ENCODE measurements at regions not wholly inside any gene's neighbourhood (a gene's known extent, or its start where the extent isn't known, plus 50 kb on each side); places are given as distances from the start of the nearest gene placed in this dataset.

DNA sequence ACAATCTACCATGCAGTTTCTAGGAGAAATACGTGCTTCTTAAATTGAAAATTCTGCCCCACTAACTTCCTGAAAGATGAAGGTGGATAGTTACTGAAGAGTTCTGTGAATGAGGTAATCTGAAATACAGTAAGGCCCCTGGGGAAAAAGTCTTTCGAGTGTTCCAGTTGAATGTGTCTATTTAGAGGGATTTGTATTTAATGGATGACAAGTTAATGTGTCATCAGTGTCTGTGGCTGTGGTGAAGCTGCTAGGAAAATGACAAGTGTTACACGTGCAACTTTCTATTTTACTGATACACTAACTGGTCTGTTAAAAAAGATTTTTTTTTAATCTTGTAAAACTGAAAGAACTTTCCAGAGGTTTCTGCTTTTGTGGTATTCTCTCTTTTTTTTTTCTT is 384.6 kb downstream of the STK39 start:
- intact Hi-C loops (cut with DNase I) = no loop called here
- Histone ChIP-seq H3K4me3 (no peak overlapping the region), H3K27ac (no peak overlapping the region), H3K36me3 (no peaks in the 10 kb centered on the region), H3K27me3 (replicated peaks; ENCODE audit: insufficient read depth) (no peaks in the 10 kb centered on the region), H3K9me3 (no peaks in the 10 kb centered on the region), H3K4me1 (replicated peaks) (no peaks in the 10 kb centered on the region)
- WGBS = 52% methylated on average over 3 of the region's 3 CpGs
- TF ChIP-seq, protein P1, sequence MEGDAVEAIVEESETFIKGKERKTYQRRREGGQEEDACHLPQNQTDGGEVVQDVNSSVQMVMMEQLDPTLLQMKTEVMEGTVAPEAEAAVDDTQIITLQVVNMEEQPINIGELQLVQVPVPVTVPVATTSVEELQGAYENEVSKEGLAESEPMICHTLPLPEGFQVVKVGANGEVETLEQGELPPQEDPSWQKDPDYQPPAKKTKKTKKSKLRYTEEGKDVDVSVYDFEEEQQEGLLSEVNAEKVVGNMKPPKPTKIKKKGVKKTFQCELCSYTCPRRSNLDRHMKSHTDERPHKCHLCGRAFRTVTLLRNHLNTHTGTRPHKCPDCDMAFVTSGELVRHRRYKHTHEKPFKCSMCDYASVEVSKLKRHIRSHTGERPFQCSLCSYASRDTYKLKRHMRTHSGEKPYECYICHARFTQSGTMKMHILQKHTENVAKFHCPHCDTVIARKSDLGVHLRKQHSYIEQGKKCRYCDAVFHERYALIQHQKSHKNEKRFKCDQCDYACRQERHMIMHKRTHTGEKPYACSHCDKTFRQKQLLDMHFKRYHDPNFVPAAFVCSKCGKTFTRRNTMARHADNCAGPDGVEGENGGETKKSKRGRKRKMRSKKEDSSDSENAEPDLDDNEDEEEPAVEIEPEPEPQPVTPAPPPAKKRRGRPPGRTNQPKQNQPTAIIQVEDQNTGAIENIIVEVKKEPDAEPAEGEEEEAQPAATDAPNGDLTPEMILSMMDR (IDR thresholded peaks at IDR 0.05) = no peak
- no peak for TF ChIP-seq POLR2AphosphoS5 (IDR thresholded peaks at IDR 0.05)
- no peak for TF ChIP-seq POLR2A (IDR thresholded peaks at IDR 0.05)
- no peak for DNase-seq (ENCODE audit: low spot score)

DNA sequence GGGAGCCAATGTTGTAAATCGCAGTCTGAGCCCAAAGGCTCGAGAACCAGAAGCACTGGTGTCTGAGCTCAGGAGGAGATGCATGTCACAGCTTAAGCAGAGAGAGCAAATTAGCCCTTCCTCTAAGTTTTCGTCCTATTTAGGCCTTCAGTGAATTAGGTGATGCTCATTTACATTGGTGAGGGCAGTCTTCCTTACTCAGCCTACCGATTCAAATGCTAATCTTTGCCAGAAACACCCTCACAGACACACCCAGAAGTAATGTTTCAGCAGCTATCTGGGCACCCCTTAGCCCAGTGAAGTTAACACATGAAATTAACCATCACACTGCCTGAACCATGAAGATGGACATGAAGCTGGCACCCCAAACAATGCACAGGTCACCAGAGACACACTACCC is 385.1 kb downstream of the STK39 start:
- H3K27ac ChIP-seq = no peak overlapping the region
- no peaks in the 10 kb centered on the region for H3K36me3 ChIP-seq
- no peak for DNase-seq (ENCODE audit: low spot score)
- H3K27me3 ChIP-seq (replicated peaks; ENCODE audit: insufficient read depth) = no peaks in the 10 kb centered on the region
- no peaks in the 10 kb centered on the region for H3K9me3 ChIP-seq
- no peaks in the 10 kb centered on the region for H3K4me1 ChIP-seq (replicated peaks)
- no peak overlapping the region for H3K4me3 ChIP-seq
- WGBS = 93% methylated on average over 4 of the region's 4 CpGs
- intact Hi-C loops (cut with DNase I) = no loop called here
- TF ChIP-seq, protein P1 (IDR thresholded peaks at IDR 0.05) = no peak
- TF ChIP-seq POLR2AphosphoS5 (IDR thresholded peaks at IDR 0.05) (no peak), POLR2A (IDR thresholded peaks at IDR 0.05) (no peak)

DNA sequence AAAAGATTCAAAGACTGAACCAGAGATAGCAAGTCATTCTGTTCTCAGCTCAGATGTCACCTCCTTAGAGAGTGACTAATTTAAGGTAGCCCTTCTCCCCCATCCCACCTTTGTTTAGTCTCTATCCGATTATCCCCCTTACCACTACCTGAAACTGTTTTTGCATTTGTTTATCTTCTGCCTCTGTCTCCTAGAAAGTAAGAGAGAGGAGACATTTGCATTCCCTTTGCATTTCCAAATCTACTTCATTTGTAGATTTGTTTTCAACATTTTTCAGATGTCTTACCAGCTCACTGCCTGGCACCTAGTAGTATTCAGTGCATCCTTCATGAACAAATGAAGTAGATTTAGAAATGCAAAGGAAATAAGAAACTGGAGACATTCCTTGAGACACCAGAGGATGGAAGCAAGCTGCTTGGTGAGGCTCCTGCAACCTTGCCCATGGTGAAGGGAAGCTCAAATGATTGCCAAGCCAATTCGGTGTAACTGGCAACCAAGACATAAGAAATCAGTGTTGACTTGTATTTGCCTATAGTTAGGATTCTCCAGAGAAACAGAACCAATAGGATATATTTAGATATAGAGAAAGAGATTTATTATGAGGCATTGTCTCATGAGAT is 385.7 kb downstream of the STK39 start:
- H3K4me1 ChIP-seq (replicated peaks) = no peaks in the 10 kb centered on the region
- no peaks in the 10 kb centered on the region for H3K9me3 ChIP-seq
- H3K36me3 ChIP-seq = no peaks in the 10 kb centered on the region
- WGBS = 92% methylated on average over 2 of the region's 2 CpGs
- TF ChIP-seq POLR2AphosphoS5 (IDR thresholded peaks at IDR 0.05) (no peak), POLR2A (IDR thresholded peaks at IDR 0.05) (no peak)
- TF ChIP-seq, protein P1 (IDR thresholded peaks at IDR 0.05) = no peak
- no peak for DNase-seq (ENCODE audit: low spot score)
- H3K27me3 ChIP-seq (replicated peaks; ENCODE audit: insufficient read depth) = no peaks in the 10 kb centered on the region
- no peak overlapping the region for H3K27ac ChIP-seq
- intact Hi-C loops (cut with DNase I) = no loop called here
- H3K4me3 ChIP-seq = no peak overlapping the region

DNA sequence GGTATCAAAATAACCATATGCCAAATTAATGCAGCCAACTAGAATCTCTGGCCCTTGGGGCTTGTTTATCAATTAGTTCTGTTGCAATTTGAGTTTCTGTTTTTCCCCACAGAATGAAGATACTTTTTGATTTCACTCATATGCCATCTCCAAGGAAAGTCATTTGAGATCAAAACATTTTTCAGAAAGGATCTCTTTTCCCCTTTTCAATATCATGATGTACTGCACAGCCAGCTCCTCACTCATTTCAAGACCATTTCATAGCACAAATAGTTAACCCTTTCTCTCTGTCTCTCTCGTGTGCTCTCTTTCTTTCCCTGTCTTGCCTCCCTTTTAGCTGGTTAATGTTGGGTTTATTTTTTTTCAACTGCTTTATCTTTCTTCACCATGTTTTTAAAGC is 387.3 kb downstream of the STK39 start:
- TF ChIP-seq, protein P1 (IDR thresholded peaks at IDR 0.05) = no peak
- TF ChIP-seq POLR2A (IDR thresholded peaks at IDR 0.05) (no peak), POLR2AphosphoS5 (IDR thresholded peaks at IDR 0.05) (no peak)
- Histone ChIP-seq H3K36me3 (no peaks in the 10 kb centered on the region), H3K27me3 (replicated peaks; ENCODE audit: insufficient read depth) (no peaks in the 10 kb centered on the region), H3K4me1 (replicated peaks) (no peaks in the 10 kb centered on the region), H3K4me3 (no peak overlapping the region), H3K27ac (no peak overlapping the region), H3K9me3 (no peaks in the 10 kb centered on the region)
- intact Hi-C loops (cut with DNase I) = no loop called here
- DNase-seq (ENCODE audit: low spot score) = no peak
- 55% methylated on average over 1 of the region's 1 CpG for WGBS

DNA sequence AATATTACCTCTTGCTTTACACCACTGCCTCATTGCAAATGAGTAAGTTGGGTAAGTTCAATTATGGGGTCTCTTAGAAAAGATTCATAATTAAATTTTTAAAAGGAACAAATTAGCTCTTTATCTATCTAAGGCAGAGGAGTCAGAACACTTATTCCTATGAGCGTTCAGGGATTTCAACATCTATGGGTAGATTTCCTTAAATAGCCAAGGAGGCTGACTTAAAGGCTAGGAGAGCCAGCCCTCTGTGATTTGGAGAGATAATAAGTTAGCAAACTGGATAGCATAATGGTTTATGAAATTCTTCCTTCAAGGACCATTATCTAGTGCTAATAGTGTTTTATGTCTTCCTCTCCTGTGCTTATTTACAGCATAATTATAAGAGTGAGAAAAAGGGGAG is 387.7 kb downstream of the STK39 start:
- H3K9me3 ChIP-seq = no peaks in the 10 kb centered on the region
- H3K36me3 ChIP-seq = no peaks in the 10 kb centered on the region
- H3K27me3 ChIP-seq (replicated peaks; ENCODE audit: insufficient read depth) = no peaks in the 10 kb centered on the region
- H3K4me3 ChIP-seq = no peak overlapping the region
- TF ChIP-seq, protein P1 (IDR thresholded peaks at IDR 0.05) = no peak
- intact Hi-C loops (cut with DNase I) = no loop called here
- H3K4me1 ChIP-seq (replicated peaks) = no peaks in the 10 kb centered on the region
- WGBS = 74% methylated on average over 1 of the region's 1 CpG
- no peak overlapping the region for H3K27ac ChIP-seq
- DNase-seq (ENCODE audit: low spot score) = no peak
